NCI-H2196 treated with DMSO at 0.1 percent for 48 hours (cell line): ENCODE measurements at regions not wholly inside any gene's neighbourhood (a gene's known extent, or its start where the extent isn't known, plus 50 kb on each side); places are given as distances from the start of the nearest gene placed in this dataset.

ENCODE experiments used
- DNase-seq: peaks from one replicate; lab custom pipeline; 2025; ENCODE audit not compliant: unreplicated experiment; lab: John Stamatoyannopoulos, UW

DNA sequence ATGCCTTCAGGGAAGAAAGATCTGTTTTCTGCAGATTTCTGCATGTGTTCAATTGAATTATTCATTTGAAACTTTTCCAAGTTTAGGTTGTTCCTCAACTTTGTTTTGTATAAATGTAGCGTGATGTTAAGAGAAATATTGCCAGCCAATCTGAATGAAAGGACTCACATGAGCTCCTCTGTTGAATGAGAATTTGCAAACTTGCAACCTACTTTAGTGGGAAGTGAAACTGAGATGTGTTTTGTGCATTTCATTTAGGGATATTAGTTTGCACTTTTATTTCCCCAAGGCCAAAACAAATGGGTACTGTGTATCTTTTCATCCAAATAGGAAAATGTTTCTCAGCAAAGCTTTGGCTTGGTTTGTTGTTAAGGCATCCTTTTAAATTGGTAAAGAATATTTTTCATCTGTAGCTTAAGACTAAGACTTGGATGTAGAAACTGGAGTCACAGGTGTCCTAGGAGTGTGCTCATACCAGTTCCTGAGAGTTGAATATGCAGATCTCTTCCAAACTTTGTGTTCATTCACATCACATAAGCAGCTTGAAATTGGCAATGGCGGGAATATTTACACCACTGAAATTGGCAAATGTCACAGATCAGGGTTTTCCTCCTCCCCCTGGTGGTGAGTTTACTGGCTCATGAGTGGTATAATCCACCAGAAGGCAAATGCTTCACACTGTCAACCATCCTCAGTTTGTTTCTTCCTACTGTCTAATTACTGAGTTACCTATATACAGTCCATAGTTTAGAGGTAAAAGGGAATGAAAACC is 193.6 kb upstream of the BANK1 start:
- no peak for DNase-seq

DNA sequence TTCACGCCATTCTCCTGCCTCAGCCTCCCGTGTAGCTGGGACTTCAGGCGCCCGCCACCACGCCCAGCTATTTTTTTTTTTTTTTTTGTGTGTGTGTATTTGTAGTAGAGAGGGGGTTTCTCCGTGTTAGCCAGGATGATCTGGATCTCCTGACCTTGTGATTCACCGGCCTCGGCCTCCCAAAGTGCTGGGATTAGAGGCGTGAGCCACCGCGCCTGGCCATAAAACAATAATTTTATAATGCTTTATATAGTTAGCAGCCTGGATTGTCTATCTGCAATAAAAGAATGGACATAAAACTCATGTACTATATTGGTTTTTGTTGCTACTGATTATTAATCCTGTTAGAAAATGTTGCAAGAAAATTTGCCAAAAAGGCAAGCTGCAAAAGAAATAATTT is 195.9 kb upstream of the BANK1 start:
- DNase-seq, result no peak

DNA sequence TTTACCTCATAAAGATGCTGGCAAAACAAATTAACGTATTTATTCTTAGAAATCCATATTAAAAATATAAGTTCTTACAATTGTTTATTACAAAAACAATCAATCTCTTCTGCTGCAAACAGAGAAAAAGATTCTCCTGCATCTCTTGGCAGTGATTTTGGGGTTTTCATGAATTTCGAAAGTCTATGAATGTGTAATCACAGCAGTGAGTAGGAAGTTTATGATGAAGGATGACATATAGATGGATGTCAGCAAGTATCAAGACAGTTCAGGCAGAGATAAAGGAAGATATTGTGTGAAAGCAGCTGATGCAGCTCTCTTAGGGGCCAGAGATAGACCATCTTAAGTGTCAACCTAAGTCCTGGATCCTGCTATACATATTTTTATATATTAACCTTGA is 196.9 kb upstream of the BANK1 start:
- no peak for DNase-seq

DNA sequence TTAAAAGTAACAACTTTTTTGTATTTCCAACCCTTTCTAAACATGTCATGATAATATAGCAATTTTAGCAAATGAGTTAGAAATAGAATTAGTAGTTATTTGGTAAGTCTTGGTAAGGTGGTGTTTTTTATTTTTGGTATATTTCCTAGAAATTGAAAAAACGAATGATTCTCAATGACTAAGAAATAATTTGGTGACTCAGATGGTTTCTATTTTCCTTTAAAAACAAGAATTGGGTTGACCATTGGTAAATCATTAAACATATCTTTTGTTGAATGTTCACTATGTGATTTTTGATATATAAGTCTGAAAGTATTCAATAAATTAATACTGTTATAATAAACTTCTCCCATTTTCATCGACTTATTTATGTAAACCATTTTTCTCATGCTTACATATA is 206.2 kb upstream of the BANK1 start:
- DNase-seq, result no peak

DNA sequence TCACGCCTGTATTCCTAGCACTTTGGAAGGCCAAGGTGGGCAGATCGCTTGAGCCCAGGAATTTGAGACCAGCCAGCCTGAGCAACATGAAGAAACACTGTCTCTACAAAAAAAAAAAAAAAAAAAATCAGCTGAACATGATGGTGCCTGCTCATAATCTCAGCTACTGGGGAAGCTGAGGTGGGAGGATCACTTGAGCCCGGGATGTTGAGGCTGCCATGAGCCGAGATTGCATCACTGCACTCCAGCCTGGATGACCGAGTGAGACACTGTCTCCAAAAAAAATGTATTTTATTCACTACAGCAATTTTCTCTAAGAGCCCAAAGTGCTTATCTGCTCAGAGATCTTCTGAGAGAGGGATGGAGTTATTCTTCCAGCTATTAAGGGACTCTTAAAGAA is 215.8 kb upstream of the PPP3CA start:
- no peak for DNase-seq

DNA sequence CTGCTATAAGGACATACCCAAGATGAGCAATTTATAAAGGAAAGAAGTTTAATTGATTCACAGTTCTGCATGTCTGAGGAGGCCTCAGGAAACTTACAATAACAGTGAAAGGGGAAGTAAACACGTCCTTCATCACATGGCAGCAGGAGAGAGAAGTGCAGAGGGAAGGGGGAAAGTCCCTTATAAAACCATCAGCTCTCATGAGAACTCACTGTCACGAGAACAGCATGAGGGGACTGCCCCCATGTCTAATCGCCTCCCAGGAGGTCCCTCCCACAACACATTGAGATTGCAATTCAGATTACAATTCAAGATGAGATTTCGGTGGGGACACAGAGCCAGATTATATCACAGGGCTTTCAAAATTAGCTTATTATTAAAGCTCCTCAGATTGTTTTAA is 209.5 kb upstream of the PPP3CA start:
- DNase-seq, result no peak

DNA sequence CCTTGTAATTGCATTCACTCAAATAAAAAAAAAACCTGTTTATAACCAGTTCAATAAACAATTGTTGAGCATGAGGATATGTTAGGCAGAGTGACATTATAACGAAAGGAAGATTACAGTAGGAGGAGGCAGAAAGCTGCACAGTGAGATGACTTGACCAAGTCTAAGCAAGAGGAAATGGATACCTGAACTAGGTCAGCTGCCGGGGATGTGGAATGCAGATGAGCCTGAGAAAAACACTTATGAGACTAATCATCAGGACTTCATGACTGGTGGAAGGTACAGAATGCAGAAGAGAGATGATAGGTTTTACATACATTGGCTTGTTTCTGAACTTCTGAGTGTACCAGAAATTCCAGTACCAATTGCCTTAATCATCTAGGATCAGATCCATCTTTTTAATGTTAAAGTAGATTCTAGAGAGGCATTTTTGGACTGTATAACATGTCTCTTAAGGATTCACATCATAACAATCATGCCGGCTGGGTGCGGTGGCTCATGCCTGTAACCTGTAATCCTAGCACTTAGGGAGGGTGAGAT is 208.1 kb upstream of the PPP3CA start:
- no peak for DNase-seq

DNA sequence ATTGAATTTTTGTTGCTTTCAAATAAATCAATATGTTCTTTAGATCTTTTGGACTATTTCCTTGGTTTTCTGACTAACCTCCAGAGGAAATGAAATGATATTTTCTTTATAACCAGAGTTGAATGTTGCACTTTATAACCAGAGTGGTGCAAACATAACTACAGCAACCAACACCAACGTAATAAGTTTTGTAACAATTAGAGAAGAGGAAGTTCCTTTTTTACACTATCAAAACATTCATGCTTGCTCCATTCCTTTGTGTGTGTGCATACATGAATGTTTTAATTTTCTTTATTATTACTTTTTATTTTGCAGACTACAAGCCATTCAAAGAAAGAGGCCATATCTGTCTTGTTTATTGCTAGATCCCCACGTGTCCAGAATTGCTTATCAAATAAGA is 193.0 kb upstream of the PPP3CA start:
- DNase-seq, result no peak

DNA sequence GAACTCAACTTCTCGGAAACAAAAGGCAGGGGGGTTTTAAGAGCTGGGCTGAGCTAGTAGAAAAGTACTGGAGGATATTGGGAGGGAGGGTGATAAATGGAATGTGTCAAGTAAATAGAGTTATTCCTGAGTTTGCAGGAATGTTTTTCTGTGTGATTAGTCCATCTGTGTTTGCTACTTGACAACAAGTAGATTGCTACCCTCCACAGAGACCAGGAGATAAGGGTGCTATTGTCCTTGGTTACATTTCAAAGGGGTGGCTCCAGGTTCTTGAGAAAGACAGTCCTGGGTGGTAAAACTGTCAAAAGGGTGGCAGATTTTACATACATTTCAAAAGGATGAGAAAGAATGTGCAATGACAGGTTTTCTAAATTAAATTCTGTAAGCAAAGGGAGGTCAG is 181.2 kb upstream of the PPP3CA start:
- DNase-seq, result no peak

DNA sequence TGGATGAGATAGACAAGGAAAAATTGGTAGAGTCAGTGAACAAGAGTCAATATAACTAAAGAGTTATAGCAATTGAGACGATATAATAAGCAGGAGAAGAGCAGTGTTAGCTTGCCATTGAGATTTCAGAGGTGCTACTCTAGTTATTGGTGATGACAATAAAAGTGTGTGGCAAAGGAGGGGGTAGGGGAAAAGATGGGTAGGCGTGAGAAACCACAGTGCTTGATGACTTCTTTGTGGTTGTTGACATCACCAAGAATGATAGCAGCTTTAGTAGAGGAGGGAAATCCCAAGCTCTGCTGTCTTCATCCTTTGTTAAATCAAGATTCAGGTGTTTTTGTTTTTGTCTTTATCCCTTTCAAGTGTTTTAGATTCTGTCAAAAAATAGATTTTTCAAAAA is 179.9 kb upstream of the PPP3CA start:
- DNase-seq, result no peak

DNA sequence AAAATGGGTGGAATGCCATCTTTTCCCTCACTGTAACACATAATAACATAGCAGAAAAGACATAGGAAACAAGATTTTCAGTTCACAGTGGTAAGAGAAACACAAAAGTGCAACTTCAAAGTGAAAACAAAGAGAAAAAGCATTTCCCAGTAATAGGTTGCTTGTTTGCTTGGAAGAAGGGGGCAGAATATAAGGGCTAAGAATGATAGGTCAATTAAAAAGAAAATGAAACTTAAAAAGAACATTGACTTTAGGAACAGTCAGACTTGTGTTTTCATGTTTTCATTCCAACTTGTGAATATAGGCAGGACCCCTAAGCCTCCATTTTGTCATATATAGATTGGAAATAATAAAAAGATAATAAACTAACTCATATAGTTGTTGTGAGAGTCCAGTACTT is 168.2 kb upstream of the PPP3CA start:
- DNase-seq, result no peak

DNA sequence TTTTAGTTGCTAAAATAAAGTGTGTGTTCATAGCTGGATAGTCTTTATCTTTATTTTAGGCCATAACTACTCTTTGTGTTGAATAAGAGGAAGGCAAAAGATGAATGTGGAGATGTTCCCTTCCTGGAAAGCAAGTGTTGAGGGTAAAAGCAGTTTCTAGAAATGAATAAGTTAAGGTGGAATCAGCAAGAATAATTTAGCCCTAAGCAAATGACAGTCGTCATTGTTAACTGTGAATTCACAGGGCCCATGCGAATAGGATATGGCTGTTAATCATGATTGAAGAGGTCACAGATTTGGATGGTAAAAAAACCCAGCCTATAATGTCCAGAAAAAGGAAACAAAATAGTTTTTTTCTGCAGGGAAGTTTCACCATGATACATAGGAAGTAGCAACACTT is 167.8 kb upstream of the PPP3CA start:
- no peak for DNase-seq

DNA sequence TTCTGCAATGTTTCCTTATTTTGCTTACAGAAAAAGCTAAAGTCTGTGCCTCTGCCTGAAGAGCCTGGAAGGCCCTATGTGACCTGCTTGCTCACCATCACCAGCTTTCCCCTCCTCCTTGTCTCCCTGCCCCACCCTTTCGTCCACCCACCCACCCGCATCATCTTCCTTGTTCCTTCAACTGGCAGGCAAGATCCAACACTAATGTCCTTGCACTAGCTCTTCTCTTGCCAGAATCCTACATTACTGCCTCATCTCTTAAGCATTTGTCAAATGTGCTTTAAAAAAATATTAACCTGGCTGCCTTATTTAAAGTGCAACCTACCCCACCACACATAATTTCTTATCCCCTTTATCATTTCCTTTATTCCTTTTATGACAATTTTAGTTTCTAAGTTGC is 165.1 kb upstream of the PPP3CA start:
- no peak for DNase-seq

DNA sequence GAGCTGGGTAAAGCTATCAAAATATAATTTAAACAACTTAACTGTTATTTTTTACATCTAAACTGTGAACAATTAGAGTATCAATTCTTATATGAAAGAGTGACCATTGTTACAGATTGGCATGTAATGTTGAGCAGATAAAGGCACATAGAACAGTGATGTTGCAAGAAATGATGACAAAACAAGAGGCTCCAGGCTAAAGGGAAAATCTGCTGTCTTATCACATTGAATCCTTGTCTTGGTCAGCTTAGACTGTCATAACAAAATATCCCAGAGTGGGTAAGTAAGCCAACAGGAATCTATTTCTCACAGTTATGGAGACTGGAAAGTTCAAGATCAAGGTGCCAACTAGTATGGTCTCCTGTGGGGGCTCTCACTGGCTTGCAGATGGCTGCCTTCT is 154.1 kb upstream of the PPP3CA start:
- DNase-seq, result no peak

DNA sequence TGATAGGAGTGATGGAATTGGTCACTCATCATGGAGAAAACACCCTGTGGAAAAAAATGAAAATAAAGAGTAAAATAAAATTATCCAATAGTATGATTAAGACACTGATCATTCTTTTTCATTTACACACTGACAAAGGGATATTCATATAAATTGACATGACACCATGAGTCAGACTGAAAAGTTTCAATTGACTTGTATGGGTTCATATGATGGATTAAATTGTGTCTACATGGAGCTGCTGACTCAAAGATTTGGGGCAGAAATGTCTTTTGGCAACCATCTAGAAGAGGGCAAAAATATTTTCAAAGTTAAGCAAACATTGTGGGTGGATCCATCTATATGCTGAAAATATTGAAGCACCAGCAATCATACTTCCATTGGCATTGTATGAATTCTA is 153.4 kb upstream of the PPP3CA start:
- DNase-seq, result no peak

DNA sequence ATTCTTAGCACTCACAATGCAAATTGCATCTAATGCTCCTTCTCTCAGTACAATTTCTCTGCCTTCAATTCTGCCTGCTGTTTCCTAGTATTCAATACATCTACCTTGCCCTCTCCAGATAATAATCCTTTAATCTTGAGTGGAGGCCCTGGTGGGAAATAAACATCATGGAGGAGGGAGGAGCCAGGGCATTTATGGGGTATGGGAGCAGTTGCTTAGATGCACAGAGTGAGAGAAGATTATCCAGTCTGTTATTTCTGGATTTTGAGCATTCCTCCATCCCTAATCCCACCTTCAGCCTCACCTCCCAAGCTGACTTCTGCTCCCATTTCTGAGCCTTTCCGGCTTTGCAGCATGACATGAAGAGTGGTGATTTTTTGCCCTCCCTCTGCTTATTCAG is 127.9 kb upstream of the PPP3CA start:
- no peak for DNase-seq

DNA sequence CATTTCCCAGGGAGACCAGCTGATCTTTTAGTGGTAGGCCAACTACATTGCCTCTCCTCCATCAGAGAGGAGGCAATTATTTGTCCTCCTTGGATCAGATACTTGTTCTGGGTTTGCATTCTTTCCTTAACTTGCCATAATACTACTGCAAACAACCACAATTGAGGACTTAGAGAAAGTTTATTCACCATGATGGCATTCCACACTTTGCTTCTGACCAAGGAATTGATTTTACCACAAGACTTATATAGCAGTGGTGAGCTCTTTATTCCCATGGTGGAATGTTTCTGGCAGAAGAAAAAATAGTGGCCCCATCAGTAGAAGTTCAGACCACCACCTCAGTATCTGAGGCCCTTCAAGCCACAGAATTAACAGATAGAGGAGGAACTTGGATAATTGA is 123.9 kb upstream of the PPP3CA start:
- no peak for DNase-seq

DNA sequence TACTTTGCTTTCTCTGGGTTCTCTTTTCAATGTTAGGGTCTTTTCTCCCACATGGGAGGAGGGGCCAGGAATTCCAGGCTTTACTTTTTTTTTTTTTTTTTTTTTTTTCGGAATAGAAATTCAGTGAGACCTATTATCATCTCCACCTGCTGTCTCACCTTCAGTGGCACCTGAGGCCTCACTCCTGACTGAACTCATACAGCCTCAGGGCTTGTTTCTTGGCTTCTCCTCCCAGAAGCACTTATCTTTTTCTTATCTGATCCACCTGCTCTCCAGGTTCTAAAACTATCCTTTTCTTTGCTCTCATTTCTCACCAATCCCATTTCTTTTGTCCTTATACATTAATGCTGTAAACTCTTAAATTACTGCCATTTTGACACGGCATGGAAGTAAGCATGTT is 117.3 kb upstream of the PPP3CA start:
- DNase-seq, result no peak

DNA sequence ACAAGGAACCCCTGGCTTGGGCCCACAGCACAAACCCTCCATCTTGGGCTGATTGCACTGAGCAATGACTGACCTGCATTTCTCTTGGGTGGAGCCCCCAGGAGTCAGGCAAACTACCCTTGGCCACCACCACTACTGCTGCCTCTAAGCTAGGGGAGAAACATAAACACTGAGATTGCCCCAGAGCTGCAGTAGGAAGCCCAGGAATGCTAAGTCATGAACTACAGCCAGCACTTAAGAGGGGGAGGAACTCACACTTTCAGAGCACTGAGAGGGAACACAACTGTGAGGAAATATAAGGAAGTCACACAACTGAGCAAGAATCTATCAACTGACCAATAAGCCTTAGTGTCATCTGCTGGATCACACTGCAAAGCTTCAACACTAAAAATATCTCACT is 111.6 kb upstream of the PPP3CA start:
- no peak for DNase-seq

DNA sequence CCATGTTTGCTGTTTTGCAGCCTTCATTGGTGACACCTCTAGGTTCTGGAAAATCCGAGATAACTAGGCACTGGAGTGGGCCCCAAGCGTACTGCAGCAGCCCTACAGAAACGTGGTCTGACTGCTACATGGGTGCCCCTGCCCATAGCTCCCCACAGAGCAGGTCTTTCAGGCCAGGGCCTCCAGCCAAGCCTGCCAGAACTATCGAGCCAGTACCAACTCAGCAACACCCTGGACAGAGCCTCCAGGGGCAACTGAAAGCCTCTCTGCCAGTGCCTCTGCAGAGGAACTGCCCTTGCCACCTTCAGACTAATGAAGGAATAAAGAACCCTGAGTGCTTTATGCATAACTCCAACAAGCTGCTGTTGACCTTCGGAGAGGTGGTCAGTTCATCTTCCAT is 111.1 kb upstream of the PPP3CA start:
- DNase-seq, result no peak

DNA sequence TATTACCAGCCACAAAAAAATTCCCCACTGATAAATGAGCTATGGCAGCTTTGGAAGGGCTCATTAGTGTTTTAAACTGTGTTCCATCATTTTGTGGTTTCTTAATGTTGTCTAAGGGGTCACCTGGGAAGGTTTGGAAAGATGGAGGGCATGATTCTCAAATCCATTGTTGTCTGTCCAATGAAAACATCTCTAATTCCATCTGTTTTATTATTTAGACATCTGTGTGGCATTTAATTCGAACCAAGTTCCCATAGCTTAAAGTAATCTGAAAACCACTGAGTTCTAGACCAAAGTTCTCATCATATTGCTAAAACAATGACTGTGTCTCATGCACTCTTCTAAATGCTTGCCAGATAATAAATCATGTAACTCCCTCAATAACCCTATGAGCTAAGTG is 103.8 kb upstream of the PPP3CA start:
- DNase-seq, result no peak

DNA sequence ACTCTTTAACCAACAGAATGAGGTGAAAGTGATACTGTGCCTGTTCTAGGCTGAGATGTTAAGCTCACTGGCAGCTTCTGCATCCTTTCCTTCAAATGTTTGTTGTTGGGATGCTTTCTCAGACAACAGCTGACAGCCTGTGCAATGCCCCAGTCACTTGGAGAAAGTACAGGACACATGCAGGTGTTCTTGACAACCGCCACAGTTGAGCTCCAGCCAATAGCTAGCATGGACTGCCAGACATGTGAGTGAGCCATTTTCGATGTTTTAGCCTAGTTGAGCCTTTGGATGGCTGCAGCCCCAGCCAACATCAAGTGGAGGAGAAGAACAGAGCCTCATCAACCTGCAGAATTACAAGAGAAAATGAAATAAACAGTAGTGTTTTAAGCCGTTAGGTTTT is 94.1 kb upstream of the PPP3CA start:
- no peak for DNase-seq

DNA sequence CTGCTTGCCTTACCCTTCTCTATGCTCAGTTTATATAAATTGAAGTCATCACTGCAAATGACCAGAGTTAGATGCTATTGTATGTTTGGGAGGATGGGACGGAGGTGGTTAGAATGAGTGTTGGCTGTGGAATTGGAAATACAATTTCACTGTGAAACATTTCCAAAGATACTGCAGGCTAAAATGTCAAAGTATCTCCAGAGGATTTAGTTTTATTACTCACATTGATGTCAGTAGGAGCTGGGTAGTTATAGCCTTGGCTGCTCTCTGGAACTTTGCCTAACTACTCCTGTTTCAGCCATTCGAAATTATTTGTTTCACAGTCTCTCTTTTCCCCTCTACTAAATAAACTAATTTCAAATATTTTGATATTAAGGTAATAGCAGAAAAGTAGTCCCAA is 92.6 kb upstream of the PPP3CA start:
- DNase-seq, result no peak
